ENCODE measurements at regions not wholly inside any gene's neighbourhood (a gene's known extent, or its start where the extent isn't known, plus 50 kb on each side); places are given as distances from the start of the nearest gene placed in this dataset.
"Not testable (repeated sequence)": the region's sequence is repeated elsewhere in the genome, so short reads cannot be mapped to it uniquely, and the experiment has no call there.

DNA sequence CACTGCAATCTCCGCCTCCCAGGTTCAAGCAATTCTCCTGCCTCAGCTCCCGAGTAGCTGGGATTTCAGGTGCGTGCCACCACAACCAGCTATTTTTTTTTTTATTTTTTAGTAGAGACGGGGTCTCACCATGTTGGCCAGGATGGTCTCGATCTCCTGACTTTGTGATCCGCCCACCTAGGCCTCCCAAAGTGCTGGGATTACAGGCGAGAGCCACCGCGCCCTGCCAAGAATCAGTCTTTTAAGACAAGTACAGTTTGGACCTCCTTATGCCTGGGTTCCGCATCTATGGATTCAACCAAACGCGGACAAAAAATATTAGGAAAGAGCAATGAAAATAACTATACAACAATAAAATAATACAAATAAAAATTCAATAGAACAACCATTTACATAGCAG, 285.9 kb upstream of the HS6ST1 start:
- DNase-seq, result not testable (repeated sequence)

GRCh38 chr2:128605421-128605820, 286.8 kb upstream of the HS6ST1 start:
- no peak for DNase-seq

GRCh38 chr2:128605931-128606330, 287.3 kb upstream of the HS6ST1 start:
- no peak for DNase-seq

GRCh38 chr2:128606837-128607236, 288.2 kb upstream of the HS6ST1 start:
- DNase-seq, result no peak

DNA sequence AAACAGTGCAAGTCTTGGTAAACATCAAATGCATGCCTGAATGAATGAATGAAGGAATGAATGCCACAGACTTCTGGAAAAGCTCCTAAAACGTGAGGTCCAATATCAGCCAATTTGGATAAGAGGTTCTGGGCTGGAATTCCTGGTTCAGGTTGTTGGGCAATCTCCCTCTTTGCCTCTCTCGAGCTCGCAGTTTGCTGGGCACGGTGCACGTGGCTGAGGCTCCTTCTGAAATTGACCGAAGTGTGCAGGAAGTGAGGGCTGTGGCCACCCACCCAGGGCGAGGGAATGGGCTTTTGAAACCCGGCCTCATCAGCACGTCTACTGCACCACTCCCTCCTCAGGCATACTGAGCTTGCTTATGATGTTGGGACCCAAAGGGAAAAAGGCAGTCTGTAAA, 288.8 kb upstream of the HS6ST1 start:
- DNase-seq, result no peak

GRCh38 chr2:128607911-128608506, 289.3 kb upstream of the HS6ST1 start:
- no peak for DNase-seq

DNA sequence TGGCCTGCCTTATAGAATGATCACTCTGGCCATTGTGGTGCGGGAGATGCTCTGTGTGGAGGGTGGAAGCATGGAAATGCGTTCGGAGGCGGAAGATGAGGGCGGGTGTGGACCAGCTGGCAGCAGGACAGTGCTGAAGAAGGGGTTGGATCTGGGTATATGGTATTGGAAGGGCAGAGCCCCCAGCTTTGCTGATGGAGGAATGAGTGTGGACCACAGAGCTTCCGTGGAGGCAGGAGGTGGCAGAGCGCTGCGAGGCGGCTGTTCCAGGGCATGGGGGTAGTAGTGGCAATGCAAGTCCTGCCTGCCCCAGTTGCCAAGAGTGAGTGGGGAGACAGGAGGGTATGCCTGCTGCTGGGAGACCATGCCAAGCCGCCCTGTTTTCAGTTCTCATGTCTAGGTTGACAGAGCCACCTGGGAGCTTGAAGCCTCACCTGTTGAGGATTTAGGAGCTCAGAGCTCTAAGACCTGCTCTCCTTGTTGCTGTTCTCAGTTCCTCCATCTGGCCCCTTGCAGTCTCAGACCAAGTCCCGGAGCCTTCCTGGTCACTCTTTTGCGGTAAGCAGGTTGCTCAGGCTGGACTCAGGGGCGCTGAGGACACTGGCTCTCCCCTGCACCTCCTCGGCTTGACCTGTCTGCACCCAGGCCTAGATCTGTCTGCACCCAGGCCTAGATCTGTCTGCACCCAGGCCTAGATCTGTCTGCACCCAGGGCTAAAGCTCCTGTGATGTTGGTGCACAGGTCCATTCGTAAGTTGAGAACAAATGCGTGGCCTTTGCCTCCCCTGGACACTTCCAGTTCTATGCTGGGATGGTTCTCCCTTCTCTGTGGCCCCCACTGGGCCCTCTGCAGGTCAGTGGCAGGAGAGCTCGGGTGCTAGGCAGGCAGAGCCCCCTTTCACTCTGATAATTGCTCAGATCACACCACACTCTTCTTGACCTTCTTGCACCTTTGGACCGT, 290.5 kb upstream of the HS6ST1 start:
- DNase-seq, result no peak

GRCh38 chr2:128610496-128610895, 291.8 kb upstream of the HS6ST1 start:
- no peak for DNase-seq

DNA sequence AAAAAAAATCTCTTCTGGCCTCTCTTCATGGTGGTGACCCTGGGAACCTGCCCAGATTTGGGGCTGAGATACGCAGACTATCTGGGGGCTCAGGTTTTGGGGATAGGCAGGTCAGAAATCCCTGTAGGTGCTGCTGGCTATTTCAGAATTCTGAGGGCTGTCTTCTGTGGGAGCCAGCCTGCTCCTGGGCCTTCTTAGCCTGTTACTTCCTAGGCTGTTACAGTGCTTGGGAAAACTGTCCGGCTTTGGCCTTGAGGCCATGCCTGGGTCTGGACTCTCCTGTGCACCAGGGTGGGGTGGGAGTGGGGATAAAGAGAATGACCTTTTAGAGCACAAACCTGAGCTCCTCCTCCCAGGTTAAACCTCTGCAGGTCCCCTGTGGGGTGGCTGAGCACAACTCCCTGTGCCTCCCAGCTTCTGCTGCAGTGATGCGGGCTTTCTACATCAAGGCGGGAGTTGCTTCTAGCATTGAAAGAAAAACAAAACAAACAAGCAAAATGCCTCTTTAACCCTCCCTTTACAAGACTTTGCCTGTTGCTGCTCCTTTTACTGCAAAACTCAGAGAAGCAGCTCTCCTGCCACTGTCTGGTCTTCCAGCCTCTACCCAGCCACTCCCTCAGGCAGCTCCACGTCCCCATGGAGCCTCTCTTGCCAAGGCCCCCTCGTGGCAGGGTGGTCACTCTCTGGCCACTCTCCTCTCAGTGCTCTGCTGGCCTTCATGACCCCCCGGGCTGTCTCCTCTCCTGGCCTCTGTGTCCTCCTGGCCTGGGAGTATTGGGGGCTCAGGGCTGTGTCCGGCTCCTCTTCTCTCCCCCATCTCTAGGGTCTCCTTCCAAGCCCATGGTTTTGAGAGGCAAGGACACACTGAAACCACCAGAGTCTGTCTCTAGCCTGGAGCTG, 293.0 kb upstream of the HS6ST1 start:
- DNase-seq, result no peak

GRCh38 chr2:128612628-128613027, 294.0 kb upstream of the HS6ST1 start:
- DNase-seq, result no peak

- no peak for DNase-seq
These were observed 294.7 kb upstream of the HS6ST1 start for GRCh38 chr2:128613351-128613750.

DNA sequence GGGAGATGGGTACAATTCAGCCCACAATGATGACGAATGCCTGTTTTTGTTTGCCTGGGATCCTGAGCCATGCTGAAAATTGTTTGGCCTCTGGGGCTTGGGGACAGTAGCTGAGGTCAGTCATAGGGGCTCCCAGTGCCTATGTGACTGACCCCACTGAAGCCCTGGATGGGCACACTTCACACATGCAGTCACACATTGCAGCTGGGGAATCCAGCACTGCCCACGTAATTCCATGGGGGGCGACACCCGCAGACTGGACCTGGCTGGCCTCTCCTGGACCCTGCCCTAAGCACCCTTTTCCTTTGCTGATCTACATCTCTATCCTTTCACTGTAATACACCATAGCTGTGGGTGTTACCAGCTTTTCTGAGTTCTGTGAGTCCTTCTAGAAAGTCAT, 295.2 kb upstream of the HS6ST1 start:
- DNase-seq, result no peak

DNA sequence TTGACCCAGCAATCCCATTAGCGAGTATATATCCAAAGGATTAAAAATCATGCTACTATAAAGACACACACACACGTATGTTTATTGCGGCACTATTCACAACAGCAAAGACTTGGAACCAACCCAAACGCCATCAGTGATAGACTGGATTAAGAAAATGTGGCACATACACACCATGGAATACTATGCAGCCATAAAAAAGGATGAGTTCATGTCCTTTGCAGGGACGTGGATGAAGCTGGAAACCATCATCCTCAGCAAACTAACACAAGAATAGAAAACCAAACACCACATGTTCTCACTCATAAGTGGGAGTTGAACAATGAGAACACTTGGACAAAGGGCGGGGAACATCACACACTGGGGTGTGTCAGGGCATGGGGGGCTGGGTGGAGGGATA, 296.2 kb upstream of the HS6ST1 start:
- not testable (repeated sequence) for DNase-seq

GRCh38 chr2:128615571-128615970, 296.9 kb upstream of the HS6ST1 start:
- DNase-seq, result no peak

GRCh38 chr2:128617029-128617590, 298.4 kb upstream of the HS6ST1 start:
- no peak for DNase-seq

DNA sequence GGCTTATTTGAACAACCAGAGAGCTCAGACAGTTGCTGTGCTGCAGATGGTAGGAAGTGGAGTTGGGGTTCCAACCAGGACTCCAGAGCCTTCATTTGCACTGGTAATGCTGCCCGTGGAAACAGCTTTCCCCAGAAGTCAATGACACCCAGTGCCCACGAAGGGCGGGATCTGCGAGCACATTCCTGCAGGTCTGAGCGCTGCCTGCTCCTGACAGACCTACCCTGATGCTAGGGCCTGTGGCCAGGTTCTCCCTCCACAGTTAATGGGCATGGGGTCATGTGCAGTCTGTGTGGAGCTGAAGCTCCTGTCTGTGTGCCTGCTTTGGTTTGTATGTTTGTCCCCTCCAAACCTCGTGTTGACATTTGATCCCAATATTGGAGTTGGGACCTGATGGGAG, 299.0 kb upstream of the HS6ST1 start:
- DNase-seq, result no peak

DNA sequence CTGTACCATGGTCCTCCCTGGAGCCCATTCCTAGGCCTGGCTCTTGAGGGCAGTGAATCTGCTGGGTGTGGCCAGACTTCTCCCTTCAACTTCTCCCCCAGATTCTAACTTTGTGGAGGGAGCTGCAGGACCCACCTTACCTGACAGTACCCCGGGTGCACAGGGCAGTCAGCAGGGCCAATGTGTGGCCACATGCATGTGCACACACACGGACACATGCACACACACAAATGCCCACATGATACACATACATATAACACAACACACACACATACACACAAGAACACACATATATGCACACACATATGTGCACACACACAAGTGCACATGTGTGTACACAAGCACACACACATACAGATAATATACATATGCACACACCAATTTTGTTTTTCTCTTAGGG, 300.0 kb upstream of the HS6ST1 start:
- DNase-seq, result no peak

GRCh38 chr2:128619471-128620325, 301.0 kb upstream of the HS6ST1 start:
- DNase-seq, result no peak

- DNase-seq, result no peak
These were observed 302.4 kb upstream of the HS6ST1 start for GRCh38 chr2:128621074-128621473.

DNA sequence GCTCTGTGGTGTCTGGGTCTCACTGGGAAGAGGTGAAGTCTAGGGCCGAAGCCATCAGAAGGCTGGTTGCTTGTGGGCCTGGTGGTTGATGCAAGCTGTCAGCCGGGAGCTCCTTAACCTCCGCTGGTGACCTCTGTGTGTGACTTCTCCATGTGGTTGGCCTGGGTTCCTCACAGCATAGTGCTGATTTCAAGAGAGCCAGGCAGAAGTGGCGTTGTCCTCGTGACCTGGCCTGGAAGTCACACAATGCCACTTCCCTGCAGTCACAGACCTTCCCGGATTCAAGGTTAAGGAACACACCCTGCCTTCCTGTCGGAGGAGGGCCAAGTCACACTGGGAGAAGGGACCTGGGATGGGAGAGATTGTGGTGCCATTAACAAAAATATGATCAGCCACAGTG, 303.7 kb upstream of the HS6ST1 start:
- no peak for DNase-seq

DNA sequence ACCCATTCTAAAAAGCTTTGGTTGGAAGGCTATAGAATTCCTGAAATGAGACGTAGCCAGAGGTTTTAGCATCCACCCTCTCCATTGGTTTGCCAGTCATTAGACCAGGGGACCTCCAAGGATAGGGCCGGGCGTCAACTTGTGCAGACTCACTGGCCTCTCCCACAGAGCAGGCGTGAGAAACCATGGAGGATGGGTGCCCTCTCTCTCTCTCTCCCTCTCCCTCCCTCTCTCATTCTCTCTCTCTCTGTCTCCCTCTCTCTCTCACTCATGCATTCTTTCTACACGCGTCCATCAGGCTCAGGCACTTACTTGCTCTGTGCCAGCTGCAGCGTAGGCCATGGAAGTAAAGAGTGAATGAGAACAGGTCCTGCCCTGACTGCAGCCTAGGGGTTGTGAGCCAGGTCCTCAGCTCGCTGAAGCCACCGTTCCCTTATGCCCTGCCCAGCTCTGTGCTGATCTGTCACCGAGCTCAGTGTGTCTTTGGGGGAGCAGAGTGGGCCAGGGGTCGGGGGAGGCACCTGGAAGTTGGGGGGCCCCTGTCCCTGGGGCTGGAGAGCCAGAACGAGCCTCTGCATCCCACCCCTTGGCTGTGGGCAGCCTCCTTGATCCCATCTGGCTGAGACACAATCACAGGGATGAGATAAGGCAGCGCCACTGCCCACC, 304.4 kb upstream of the HS6ST1 start:
- DNase-seq, result no peak
